ENCODE measurements at regions not wholly inside any gene's neighbourhood (a gene's known extent, or its start where the extent isn't known, plus 50 kb on each side); places are given as distances from the start of the nearest gene placed in this dataset.

GRCh38 chr6:102641426-102641825, 1247.9 kb downstream of the GRIK2 start:
- TF ChIP-seq CTCF (IDR thresholded peaks at IDR 0.05; ENCODE audit: low read length) (no peak), EZH2 (IDR thresholded peaks at IDR 0.05; ENCODE audit: borderline replicate concordance, low read length) (no peak)

Data from OCI-LY1 (cell line).